HG03354 (cell line): ENCODE measurements at regions not wholly inside any gene's neighbourhood (a gene's known extent, or its start where the extent isn't known, plus 50 kb on each side); places are given as distances from the start of the nearest gene placed in this dataset.
"Not testable (repeated sequence)": the region's sequence is repeated elsewhere in the genome, so short reads cannot be mapped to it uniquely, and the experiment has no call there.

Experiments used
- ATAC-seq: cut with Tn5 transposase; IDR thresholded peaks from one replicate; pipeline ENCODE4 v1.9.1; 2021; ENCODE audit warnings: mild to moderate bottlenecking; ENCODE audit not compliant: unreplicated experiment, poor library complexity, severe bottlenecking

DNA sequence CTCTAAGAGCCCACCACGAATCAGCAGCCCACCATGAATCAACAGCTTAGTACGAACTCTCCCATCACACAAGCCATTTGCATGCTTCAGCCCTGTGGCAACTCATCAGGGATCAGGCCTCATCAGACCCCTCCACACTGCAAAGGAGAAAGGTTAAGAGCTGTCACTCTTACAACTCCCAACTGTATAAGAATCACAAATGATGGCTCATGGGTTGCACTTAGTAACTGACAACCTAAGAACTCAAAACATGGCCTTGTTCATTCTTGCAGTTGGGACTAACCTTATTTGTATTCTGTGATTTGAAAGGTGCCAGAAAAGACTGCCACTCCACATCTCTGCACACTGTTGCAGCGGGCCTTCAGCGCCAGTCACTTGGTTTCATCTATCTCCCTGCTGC lies 149.1 kb upstream of the ZNF366 start:
- no peak for ATAC-seq

DNA sequence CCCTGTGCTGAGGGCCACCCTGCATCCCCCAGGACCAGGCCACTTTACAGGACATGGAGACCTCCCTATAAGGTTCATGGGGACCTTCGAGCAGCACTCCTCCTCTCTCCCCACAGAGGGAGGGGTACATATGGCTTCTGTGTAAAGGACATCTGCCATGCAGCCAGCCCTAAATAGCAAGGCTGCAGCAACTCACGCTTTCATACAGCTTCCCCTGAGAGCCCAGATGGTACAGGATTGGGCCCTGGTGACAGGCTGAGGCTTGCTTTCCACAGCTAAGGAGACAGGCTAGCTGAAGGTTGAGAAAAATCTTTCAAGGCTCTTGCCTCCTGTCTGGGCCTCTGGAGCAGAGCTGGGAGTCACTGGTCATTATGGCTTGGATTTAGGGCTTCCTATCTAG lies 147.0 kb upstream of the ZNF366 start:
- ATAC-seq = no peak

DNA sequence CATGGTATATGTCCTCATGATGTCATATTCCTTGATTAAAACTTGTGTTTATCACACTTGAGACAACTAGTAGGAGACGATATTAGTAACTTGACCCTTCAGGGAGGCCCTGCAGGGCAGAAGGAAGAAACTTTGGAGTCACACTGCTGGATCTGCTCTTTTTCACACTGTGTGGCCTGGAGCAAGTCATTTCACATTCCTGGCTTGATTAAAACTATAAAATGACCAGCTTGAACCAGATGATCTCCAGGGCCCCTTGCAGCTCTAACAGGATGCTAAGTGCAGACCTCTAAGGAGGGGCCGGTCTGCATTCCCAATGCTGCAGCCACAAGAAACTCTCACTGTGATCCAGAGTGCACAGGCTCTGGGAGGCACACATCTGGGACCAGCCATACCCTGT lies 146.4 kb upstream of the ZNF366 start:
- ATAC-seq = no peak

DNA sequence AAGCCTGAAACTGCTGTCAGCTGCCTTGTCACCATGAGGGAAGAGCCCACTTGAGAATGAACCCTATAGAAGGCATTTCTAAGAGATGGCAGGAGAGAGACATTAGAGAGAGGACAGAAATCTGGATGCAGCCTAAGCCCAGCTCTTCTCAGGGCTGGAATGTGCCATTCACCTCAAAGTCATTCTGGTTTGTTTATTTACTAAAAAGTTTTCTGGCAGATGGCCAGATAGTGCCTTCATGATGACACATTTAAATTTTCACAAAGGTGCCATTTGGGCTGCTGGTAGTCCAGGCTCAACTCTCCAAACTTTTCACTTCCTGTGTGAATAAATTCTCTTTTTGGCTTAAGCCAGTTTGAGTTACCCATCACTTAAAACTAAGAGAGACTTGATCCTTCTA lies 144.6 kb upstream of the ZNF366 start:
- ATAC-seq = no peak

DNA sequence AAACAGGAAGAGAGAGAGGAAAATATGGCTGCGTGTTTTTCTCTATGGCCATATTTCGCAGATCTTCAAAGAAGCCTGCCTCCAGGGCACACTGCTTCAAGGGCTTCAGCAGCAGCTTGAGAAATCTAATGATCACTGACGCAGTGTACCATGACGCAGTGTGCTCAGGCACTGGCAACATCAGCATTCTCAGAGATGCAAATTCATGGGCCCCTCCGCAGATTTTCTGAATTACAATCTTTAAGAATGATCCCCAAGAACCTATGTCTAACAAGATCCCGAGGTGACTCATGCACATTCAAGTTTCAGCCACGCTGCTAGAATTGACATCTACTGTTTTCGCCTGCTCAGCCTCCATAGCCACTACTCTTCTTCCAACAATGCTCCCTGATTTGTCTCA lies 143.9 kb upstream of the ZNF366 start:
- no peak for ATAC-seq

DNA sequence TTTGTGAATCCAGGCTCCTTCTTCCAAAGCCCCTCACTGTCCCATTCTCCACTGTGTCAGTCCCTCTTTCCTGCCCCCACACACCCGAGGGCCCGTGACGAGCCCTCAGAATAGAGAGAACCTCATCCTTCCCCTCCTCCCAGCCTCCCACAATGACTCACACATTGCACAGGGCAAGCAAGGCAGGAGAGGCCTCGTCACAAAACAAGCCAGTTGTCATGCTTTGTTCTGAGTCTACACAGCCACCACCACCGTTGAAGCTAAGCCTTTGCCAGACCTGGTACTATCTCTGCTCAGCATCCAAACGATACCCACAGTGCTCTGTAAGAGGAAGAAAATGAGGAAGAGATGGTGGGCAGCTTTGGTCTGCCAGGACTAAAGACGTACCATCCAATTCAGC lies 142.2 kb upstream of the ZNF366 start:
- no peak for ATAC-seq

DNA sequence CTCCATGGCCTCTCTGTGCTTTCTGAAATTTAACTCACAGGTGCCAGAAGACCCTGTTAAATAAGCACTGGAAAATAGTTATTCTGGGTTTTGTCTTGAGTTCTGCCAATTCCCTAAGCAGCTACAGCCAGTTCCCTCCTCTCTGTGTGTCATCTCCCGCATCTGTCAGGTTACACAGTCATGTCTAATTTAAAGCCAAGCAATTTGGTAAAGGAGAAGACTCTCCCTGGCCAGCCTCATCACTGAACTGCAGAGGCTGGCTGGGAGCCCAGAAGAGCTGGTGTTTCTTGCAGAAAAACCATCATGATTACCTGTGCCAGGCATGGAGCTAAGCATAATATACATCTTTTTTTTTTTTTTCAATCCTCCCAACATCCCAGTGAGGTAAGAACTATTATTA lies 141.3 kb upstream of the ZNF366 start:
- no peak for ATAC-seq

DNA sequence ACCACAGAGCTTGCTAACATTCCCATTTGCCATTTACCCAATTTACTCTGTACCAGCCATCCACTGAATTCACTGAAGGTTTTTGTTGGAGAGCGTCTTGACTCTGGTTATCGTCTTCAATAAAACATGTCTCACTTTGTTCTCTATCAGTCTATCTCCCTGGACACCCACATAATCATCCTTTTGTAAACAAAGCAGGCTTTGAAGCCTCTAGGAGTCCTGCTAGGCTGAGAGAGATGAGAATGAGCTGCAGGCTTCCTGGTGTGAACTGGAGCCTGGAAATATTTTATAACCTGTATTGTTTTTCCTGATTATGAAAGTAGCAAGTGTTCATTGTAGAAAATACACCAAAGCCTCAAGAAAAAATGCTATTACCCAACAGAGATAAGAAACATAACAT lies 140.6 kb upstream of the ZNF366 start:
- ATAC-seq = no peak

DNA sequence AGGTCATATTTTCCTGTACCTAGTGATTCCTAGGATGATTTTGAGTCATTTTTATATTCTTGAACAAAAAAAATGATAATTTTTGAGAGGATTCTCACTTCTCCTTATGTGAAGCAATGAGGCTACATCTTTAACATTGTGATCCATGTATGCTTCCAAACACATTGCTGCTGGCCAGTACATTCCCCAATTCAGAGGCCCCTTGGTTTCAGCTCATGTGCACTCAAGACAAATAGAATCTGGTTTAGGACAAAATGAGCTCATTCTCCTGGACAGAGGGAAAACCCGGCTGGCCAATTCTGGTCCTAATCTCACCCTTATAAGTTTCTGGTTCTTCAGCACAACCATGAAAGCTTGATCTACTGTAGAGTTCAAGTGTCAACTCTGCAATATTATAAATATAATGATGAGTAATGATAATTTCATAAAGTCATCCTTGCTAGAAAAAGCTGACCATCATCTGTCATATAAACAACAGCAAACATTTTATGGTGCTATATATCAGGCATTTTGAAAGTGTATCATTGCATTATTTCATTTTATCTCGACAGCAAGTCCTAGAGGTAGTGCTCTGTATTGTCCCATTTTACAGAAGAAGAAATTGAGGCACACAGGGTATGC lies 139.1 kb upstream of the ZNF366 start:
- ATAC-seq = no peak

DNA sequence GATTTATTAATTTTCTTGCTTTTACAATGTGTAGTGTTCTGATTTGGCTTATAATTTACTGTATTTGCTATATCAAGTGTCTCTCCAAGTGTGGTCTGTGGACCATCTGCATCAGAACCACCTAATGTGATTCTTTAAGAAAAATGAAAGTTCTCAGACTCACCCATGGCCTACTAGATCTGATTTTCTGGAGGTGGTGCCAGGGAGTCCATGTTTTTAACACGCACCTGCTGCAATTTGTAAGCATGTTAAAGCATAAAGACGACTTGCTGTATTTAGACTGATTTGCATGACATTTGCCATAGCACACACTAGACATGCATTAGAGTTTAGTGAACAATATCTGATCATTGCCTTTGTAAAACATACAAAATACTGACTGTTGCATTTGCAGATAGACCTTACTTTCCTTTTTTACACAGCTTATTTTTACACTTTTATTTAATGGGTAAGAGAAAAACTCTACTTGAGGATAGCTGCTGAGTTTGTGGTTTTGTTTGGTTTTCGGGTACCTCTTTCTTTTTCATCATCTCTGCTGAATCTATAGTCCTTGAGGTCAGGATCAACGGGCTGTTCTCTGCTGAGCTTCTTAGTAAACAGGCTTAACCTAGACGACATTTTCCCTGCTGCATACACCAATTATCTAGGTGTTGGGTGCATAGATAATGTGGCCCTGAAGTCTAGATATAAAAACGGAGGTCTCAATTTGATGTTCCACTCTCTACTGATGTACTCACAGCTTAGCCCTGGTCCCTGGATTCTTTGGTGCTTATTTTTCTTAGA lies 138.0 kb upstream of the ZNF366 start:
- no peak for ATAC-seq

DNA sequence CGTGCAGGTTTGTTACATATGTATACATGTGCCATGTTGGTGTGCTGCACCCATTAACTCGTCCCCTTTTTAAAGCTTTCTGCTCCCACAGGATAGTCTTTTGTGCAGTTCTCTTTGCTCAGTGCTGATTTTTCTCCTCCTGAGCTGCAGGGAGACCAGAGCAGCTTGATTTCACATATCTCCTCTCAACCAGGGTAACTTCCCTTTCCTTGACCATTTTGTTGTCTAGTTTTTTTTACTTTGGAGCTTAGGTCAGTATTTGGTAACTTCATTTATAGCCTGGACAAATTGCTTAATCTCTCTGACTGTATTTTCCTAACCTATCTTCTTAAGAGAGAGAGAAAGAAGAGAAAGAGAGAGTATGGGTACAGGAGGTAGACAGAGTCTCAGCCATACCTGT lies 137.1 kb upstream of the ZNF366 start:
- ATAC-seq = no peak

DNA sequence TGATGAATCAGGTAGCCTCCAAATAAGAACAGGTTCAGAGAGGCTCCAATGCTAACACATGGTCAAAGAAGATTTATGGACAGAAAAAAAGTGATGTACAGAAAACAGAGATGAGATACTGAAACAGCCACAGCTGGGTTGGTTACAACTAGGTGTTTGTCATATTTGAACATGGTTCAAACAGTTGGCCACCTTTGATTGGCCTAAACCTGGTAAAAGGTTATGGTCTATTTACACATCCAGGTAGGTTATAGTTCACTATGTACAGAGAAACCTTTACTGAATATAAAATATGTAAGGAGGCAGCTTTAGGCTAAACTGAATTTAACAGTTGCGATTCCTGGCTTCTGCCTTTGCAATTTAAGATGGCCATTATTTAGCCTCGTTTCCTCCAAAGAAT lies 134.0 kb upstream of the ZNF366 start:
- ATAC-seq = no peak

DNA sequence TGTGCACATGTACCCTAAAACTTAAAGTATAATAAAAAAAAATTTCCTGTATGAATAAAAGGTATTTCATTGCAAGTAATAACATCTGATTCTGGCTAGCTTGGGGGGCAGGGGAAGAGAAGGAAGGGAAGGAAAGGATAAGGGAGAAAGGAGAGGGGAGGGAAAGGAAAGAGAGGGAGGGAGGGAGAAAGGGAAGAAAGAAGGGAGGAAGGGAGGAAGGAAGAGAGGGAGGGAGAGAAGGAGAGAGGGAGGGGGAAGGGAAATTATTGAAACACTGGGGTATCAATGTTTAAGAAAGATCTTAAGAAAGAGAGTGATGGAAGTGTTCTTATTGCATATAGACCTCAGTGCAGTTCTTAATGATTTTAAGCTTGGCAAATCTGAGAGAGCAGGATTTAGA lies 129.8 kb upstream of the ZNF366 start:
- ATAC-seq = no peak

DNA sequence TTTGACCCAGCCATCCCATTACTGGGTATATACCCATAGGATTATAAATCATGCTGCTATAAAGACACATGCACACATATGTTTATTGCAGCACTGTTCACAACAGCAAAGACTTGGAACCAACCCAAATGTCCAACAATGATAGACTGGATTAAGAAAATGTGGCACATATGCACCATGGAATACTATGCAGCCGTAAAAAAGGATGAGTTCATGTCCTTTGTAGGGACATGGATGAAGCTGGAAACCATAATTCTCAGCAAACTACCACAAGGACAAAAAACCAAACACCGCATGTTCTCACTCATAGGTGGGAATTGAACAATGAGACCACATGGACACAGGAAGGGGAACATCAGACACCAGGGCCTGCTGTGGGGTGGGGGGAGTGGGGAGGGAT lies 129.4 kb upstream of the ZNF366 start:
- ATAC-seq = not testable (repeated sequence)

DNA sequence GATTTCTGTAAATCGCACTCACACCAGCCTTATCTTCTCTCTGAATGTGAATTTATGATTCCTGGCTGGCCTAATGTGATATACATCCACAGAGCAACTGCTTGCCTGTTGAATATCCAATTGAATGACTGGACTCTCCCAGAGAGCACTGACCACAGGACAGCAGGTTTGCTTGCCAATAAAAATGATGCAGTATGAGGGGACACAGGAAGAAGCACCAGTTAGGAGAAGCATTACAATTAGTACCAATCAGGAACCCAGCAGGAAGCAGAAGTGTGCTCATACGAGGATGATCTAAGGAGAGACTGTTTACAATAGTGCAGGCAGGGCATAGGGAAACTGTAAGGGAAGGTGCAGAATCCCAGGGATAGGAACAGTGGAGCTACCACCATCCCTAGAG lies 127.2 kb upstream of the ZNF366 start:
- no peak for ATAC-seq

DNA sequence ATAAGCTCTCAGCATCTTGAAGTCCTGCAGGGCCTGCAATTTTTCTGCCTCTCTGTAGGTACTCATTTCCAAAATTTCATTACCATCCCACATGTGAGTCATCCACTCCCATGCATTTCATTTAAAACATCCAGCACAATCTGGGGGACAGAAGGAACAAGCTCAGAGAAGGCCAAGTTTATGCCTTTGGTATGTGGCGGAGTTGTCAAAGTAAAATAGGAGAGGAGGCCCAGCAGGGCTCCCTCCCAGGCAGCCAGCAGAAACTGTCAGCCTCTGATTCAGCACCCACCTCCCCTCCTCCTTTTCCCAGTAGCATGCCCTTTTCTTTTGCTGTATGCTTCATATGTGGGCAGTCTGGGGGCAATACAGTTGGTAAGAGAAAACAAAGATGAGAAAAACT lies 126.4 kb upstream of the ZNF366 start:
- ATAC-seq = no peak

DNA sequence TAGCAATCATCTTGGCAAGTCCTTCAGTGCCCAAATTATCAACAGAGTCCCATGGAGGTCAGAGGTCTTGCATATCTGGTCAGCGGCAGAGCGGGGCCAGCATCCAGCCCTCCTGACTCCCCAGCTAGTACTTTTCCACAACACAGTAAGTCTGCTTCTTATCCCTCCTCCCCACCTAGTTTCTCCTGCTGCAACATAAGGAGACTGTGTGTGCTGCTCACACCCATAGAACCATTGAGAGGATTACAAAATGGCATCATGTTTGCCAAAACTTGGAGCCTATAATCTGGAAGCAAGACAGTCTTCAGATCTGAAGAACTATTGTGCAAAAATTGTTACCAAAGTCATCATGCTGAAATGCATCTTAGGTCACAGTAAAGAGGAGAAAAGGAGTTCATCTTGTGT lies 125.8 kb upstream of the ZNF366 start:
- no peak for ATAC-seq

DNA sequence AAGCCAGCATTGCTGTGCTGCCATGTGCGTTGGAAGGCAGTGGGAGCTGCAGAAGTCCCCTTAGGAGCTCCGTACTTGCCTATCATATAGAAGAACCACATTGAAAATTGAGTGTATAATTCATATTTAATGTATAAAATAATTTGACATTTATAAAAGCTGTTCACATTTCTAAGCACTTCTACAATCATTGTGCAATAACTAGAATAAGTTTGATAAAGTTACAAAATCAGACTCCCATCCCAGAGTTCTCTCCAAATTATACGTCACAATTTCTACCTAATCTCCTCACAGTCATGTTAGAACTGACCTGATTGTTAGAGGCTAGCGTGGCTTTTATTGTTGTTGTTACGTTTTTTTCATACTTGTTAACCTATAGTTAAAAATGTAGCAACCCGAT lies 123.5 kb upstream of the ZNF366 start:
- ATAC-seq = no peak

DNA sequence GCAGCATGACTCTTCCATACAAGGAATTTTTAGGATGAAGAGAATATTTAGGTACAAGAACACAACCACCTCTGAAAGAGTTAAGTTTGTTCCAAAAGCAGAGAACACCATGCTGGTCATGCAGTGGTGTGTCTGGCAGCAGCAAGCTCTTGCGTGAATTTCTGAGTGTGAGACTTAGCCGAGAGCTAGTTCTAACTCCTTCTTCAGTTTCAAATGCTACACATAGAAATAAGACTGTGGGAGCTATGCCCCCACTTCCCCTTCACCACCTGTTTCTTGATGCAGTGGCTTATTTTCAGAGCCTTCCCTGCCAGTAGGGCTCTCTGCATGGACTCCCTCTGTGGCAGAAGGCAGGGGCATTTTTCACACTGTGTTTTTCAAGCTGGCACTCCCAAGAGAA lies 122.9 kb upstream of the ZNF366 start:
- ATAC-seq = no peak

DNA sequence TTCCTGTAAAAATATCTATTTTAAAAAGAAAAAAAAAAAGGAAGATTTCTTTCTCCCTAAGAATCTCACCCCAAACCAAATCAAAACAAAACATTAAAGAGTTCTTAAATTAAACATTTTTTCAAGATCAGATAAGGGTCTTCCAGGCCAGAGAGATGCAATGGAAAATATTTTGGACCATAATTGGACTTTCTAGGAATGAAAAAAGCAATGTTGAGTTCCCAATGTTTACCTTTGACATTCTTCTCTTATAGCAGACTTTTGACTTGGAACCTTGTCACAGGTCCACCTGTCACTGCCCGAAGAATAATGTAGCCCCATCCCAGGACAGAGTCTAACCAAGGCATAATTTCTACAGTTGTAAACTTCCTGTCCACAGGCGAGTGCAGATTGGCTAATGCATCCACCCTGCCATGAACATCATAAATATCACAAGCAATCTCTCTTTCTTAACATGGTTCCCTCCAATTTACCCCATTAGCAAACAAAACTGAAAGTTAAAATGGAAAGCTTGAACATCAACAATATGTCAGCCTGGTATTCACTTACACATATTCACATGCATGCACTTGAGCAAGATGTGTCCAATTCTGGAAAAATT lies 121.7 kb upstream of the ZNF366 start:
- no peak for ATAC-seq

DNA sequence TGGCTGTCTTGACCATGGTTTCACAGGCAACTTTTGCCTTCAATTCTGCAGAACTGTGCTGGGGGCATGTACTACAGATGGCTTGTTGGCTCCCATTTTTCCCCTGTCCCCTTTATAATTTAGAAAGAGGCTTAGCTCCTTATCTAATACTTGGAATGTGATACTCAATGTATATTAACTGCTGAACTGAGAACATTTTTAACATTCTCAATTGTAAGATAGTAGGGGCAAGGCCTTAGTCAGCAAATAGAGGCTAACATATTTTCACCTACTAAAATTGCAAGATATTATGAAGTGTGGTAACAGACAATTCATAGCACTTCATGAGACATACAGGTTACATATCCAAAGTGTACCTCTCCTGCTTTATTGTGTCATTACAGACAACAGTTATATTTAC lies 118.1 kb upstream of the ZNF366 start:
- ATAC-seq = no peak
